ENCODE measurements at regions not wholly inside any gene's neighbourhood (a gene's known extent, or its start where the extent isn't known, plus 50 kb on each side); places are given as distances from the start of the nearest gene placed in this dataset.

- no peak for TF ChIP-seq CTCF (IDR thresholded peaks at IDR 0.05)
Observed at GRCh38 chr1:232182236-232182635, 447.7 kb downstream of the SIPA1L2 start.

- TF ChIP-seq CTCF (IDR thresholded peaks at IDR 0.05): no peak
Observed at GRCh38 chr1:232180779-232181136, 449.2 kb downstream of the SIPA1L2 start.

DNA sequence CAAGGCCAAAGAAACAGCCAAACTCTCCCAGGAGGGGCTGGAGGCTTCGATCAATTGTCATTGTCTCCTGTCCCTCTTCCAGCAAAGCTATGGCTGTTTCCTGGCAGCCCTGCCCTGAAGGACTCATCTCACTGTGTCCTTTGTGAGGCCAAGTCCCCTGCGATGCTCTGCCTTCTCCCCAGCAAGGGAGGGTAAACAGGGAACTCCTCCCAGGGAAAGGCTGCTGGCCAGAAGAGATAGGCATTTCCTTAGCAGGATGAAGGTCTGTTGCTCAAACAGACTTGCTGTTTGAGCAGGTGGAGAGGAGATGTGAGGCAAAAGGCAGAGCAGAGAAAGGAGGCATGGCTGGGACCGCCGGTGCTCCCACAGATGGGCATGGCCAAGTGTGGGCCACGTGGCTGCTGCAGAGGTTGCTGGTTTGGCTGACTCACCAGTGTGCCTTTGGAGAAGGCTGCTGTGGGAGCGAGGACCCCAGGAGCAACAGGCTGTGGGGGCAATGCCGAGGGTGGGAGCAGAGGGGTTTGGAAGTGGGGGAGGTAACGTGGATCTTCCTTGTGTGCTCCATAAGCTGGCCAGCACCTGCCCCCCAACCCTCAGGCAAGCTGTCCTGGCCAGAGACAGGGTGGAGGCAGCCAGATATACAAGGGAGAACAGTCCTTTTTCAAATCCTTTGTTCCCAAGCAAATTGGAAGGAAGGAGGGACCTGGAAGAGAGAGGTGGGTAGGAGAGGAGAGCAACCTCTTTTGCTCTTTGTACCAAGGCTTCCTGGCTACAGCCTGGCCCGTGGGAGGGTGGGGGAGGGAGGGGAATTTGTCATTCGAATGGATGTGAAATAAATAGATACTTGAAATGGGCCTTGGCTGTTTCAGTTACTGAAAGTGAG, 449.8 kb downstream of the SIPA1L2 start:
- TF ChIP-seq CTCF (IDR thresholded peaks at IDR 0.05): no peak

GRCh38 chr1:232178191-232178590, 451.7 kb downstream of the SIPA1L2 start:
- no peak for TF ChIP-seq CTCF (IDR thresholded peaks at IDR 0.05)

GRCh38 chr1:232177438-232177837, 452.5 kb downstream of the SIPA1L2 start:
- TF ChIP-seq CTCF (IDR thresholded peaks at IDR 0.05): no peak

- no peak for TF ChIP-seq CTCF (IDR thresholded peaks at IDR 0.05)
Observed at GRCh38 chr1:232176222-232176621, 453.7 kb downstream of the SIPA1L2 start.

- TF ChIP-seq CTCF (IDR thresholded peaks at IDR 0.05): no peak
Observed at GRCh38 chr1:232174306-232174705, 455.6 kb downstream of the SIPA1L2 start.

Measured in LNCAP (cell line).